Loucy (cell line): ENCODE measurements at regions not wholly inside any gene's neighbourhood (a gene's known extent, or its start where the extent isn't known, plus 50 kb on each side); places are given as distances from the start of the nearest gene placed in this dataset.

Experiments used
- H2AFZ ChIP-seq: fragments of 200-600 bp; sonication (generic); 2 replicates; pipeline ENCODE4 v1.6.0; 2016; ENCODE audit warnings: antibody characterized with exemption, mild to moderate bottlenecking, low read length, moderate library complexity
- H3F3A ChIP-seq: fragments of 200-600 bp; 2 replicates; pipeline ENCODE4 v1.6.0; 2016; ENCODE audit warnings: antibody characterized with exemption, low read depth, mild to moderate bottlenecking
- H3K27me3 ChIP-seq: fragments of 200-600 bp; sonication (generic); 2 replicates; pipeline ENCODE4 v1.6.1; 2014; ENCODE audit warnings: low read length, mild to moderate bottlenecking; ENCODE audit not compliant: insufficient read depth, poor library complexity, severe bottlenecking
- H3K36me3 ChIP-seq: fragments of 200-600 bp; sonication (generic); 2 replicates; pipeline ENCODE4 v1.6.1; 2016; ENCODE audit warnings: low read length; ENCODE audit not compliant: insufficient read depth
- H3K4me1 ChIP-seq: fragments of 200-600 bp; sonication (generic); 2 replicates; pipeline ENCODE4 v1.5.1; 2014; ENCODE audit warnings: low read length, mild to moderate bottlenecking; ENCODE audit not compliant: insufficient read depth, poor library complexity, severe bottlenecking
- H3K4me2 ChIP-seq: fragments of 200-600 bp; sonication (generic); 2 replicates; pipeline ENCODE4 v1.6.0; 2014; ENCODE audit warnings: antibody characterized with exemption, low read length, low read depth, mild to moderate bottlenecking; ENCODE audit not compliant: poor library complexity, severe bottlenecking
- H3K4me3 ChIP-seq: fragments of 200-600 bp; sonication (generic); 2 replicates; pipeline ENCODE4 v1.5.1; 2014; ENCODE audit warnings: low read length, mild to moderate bottlenecking, mixed read lengths; ENCODE audit not compliant: poor library complexity, severe bottlenecking
- H3K79me2 ChIP-seq: fragments of 200-600 bp; sonication (generic); 2 replicates; pipeline ENCODE4 v1.6.1; 2014; ENCODE audit warnings: low read length; ENCODE audit not compliant: insufficient read depth
- H3K9ac ChIP-seq: fragments of 200-600 bp; sonication (generic); 2 replicates; pipeline ENCODE4 v1.6.0; 2014; ENCODE audit warnings: mild to moderate bottlenecking, low read depth, low read length, moderate library complexity; ENCODE audit not compliant: poor library complexity, severe bottlenecking
- H3K9me2 ChIP-seq: fragments of 200-600 bp; sonication (generic); replicated peaks from 2 replicates; pipeline ENCODE4 v1.6.1; 2016; ENCODE audit warnings: low read depth, low read length, mixed read lengths
- H3K9me3 ChIP-seq: fragments of 200-600 bp; sonication (generic); 2 replicates; pipeline ENCODE4 v1.6.1; 2014; ENCODE audit warnings: mild to moderate bottlenecking, antibody characterized with exemption, low read length, low read depth; ENCODE audit not compliant: insufficient read depth
- H4K20me1 ChIP-seq: fragments of 200-600 bp; sonication (generic); 2 replicates; pipeline ENCODE4 v1.6.0; 2014; ENCODE audit warnings: antibody characterized with exemption, low read length, mild to moderate bottlenecking; ENCODE audit not compliant: insufficient read depth, poor library complexity, severe bottlenecking
- CTCF ChIP-seq: fragments of 200-600 bp; sonication (generic); conservative IDR thresholded peaks from 2 replicates; pipeline ENCODE4 v1.5.1; 2014; ENCODE audit warnings: mild to moderate bottlenecking, antibody characterized with exemption, low read length
- EZH2phosphoT487 ChIP-seq: fragments of 200-600 bp; IDR thresholded peaks from 2 replicates; pipeline ENCODE4 v1.6.1; 2018; ENCODE audit warnings: antibody characterized with exemption, mild to moderate bottlenecking, moderate library complexity, borderline replicate concordance

- no peak for TF ChIP-seq CTCF
- no peak for TF ChIP-seq EZH2phosphoT487
- Histone ChIP-seq H3K4me2 (no peak overlapping the region), H3K4me3 (no peak overlapping the region), H3K9me2 (no peaks in the 10 kb centered on the region), H3K79me2 (no peaks in the 10 kb centered on the region), H3K27me3 (no peaks in the 10 kb centered on the region), H4K20me1 (no peaks in the 10 kb centered on the region), H3K4me1 (no peaks in the 10 kb centered on the region), H3F3A (no peaks in the 10 kb centered on the region), H2AFZ (no peak overlapping the region), H3K36me3 (no peaks in the 10 kb centered on the region), H3K9me3 (no peaks in the 10 kb centered on the region), H3K9ac (no peak overlapping the region)
Measured at GRCh38 chr15:62500325-62500724, 335.2 kb upstream of the C2CD4B start.

- Histone ChIP-seq H3K4me2 (no peak overlapping the region), H4K20me1 (no peaks in the 10 kb centered on the region), H3K4me1 (no peaks in the 10 kb centered on the region), H3K9me3 (no peaks in the 10 kb centered on the region), H2AFZ (no peak overlapping the region), H3K9ac (no peak overlapping the region), H3K79me2 (no peaks in the 10 kb centered on the region), H3K9me2 (no peaks in the 10 kb centered on the region), H3K4me3 (no peak overlapping the region), H3K36me3 (no peaks in the 10 kb centered on the region), H3F3A (no peaks in the 10 kb centered on the region), H3K27me3 (no peaks in the 10 kb centered on the region)
- TF ChIP-seq EZH2phosphoT487 (no peak), CTCF (no peak)
Measured at GRCh38 chr15:62502451-62502850, 337.4 kb upstream of the C2CD4B start.

- Histone ChIP-seq H2AFZ (no peak overlapping the region), H3K9me3 (no peaks in the 10 kb centered on the region), H3K9me2 (no peaks in the 10 kb centered on the region), H3K4me1 (no peaks in the 10 kb centered on the region), H3K27me3 (no peaks in the 10 kb centered on the region), H3K36me3 (no peaks in the 10 kb centered on the region), H3K9ac (no peak overlapping the region), H4K20me1 (no peaks in the 10 kb centered on the region), H3K4me3 (no peak overlapping the region), H3K4me2 (no peak overlapping the region), H3F3A (no peaks in the 10 kb centered on the region), H3K79me2 (no peaks in the 10 kb centered on the region)
- TF ChIP-seq CTCF (no peak), EZH2phosphoT487 (no peak)
Measured at GRCh38 chr15:62503451-62503850, 338.4 kb upstream of the C2CD4B start.
